ENCODE measurements at regions not wholly inside any gene's neighbourhood (a gene's known extent, or its start where the extent isn't known, plus 50 kb on each side); places are given as distances from the start of the nearest gene placed in this dataset.

DNA sequence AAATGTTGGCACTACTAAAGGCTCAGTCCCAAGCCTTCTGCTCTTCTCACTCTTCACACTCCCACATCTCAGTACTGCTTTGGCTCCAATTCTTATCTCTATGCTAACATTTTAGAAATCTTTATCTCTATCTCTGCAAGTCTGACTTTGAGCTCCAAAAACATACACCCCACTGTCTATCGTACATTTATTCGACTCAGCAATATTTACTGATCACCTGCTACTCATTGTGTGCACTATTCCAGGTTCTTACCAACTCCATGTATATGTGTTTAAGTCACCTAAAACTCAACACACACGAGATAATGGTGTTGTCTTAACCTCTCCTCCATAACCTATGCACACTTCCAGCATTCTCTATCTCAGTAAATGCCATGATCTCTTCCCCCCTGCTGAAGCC lies 268.2 kb upstream of the CRIM1 start:
- Histone ChIP-seq H3K9ac (no peak overlapping the region), H3K4me1 (ENCODE audit: control insufficient read depth in 1 of 2, insufficient read depth in 2 of 2, low read depth in 1 of 2, low read length in 1 of 2) (no peaks in the 10 kb centered on the region), H3F3A (replicated peaks; ENCODE audit: insufficient read depth) (no peaks in the 10 kb centered on the region), H4K20me1 (ENCODE audit: insufficient read depth) (no peaks in the 10 kb centered on the region), H3K36me3 (replicated peaks in 1 of 2; ENCODE audit: control insufficient read depth in 1 of 2, insufficient read depth in 2 of 2, low read length in 1 of 2) (no peaks in the 10 kb centered on the region), H3K27ac (ENCODE audit: low read depth in 2 of 2, low read length in 1 of 2) (no peak overlapping the region), H3K9me2 (no peaks in the 10 kb centered on the region), H3K79me2 (ENCODE audit: insufficient read depth) (no peaks in the 10 kb centered on the region), H3K4me2 (no peak overlapping the region), H3K9me3 (no peaks in the 10 kb centered on the region), H3K27me3 (ENCODE audit: insufficient read depth) (no peaks in the 10 kb centered on the region), H3K4me3 (ENCODE audit: low read depth in 2 of 2, low read length in 1 of 2) (no peak overlapping the region), H2AFZ (ENCODE audit: low read depth) (no peak overlapping the region)
- 7% methylated on average over 3 of the region's 3 CpGs for WGBS (ENCODE audit: low lambda C conversion rate)
- ChIA-PET CTCF (no interaction called here), POLR2A (no interaction called here)
- DNase-seq = no peak
- no peak for TF ChIP-seq ELF1 (IDR thresholded peaks at IDR 0.05)
- no peak for TF ChIP-seq FOXJ3 (CRISPR knock-in tag; IDR thresholded peaks at IDR 0.05)
- TF ChIP-seq YY1 (IDR thresholded peaks at IDR 0.05; ENCODE audit: low read depth) = no peak
- TF ChIP-seq SIN3A (IDR thresholded peaks at IDR 0.05; ENCODE audit: borderline replicate concordance, low read depth, low read length) = no peak
- TF ChIP-seq TAF1 (IDR thresholded peaks at IDR 0.05; ENCODE audit: borderline replicate concordance, low read depth, low read length) = no peak
- TF ChIP-seq, protein P1, sequence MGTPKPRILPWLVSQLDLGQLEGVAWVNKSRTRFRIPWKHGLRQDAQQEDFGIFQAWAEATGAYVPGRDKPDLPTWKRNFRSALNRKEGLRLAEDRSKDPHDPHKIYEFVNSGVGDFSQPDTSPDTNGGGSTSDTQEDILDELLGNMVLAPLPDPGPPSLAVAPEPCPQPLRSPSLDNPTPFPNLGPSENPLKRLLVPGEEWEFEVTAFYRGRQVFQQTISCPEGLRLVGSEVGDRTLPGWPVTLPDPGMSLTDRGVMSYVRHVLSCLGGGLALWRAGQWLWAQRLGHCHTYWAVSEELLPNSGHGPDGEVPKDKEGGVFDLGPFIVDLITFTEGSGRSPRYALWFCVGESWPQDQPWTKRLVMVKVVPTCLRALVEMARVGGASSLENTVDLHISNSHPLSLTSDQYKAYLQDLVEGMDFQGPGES (IDR thresholded peaks at IDR 0.05; ENCODE audit: low read depth, low read length) = no peak
- TF ChIP-seq GABPA (IDR thresholded peaks at IDR 0.05; ENCODE audit: low read depth) = no peak
- no peak for TF ChIP-seq NFIC (IDR thresholded peaks at IDR 0.05; ENCODE audit: borderline replicate concordance)

DNA sequence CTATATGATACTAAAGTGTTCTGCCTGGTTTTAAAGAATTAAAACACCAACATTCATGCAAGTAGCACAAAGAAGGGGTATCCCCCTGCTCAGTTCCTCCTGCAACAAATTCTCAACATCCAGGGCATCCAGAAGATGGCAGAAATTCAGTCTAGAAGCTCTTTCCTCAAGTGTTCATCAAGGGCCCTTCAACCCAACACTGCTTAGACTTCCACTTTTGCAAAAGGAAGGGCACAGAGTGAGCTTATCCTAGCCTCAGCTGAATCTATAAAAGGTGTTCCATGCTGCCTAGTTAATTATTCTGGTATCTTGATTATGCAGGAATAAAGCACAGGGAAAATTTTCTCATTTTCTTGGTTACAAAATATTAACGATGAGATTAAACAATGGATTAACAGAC lies 275.8 kb upstream of the CRIM1 start:
- no peaks in the 10 kb centered on the region for H3K79me2 ChIP-seq (ENCODE audit: insufficient read depth)
- TF ChIP-seq ELF1 (IDR thresholded peaks at IDR 0.05) (no peak), RAD21 (IDR thresholded peaks at IDR 0.05; ENCODE audit: low read length) (no peak), RCOR1 (IDR thresholded peaks at IDR 0.05; ENCODE audit: low read length) (no peak)
- TF ChIP-seq, protein P2, sequence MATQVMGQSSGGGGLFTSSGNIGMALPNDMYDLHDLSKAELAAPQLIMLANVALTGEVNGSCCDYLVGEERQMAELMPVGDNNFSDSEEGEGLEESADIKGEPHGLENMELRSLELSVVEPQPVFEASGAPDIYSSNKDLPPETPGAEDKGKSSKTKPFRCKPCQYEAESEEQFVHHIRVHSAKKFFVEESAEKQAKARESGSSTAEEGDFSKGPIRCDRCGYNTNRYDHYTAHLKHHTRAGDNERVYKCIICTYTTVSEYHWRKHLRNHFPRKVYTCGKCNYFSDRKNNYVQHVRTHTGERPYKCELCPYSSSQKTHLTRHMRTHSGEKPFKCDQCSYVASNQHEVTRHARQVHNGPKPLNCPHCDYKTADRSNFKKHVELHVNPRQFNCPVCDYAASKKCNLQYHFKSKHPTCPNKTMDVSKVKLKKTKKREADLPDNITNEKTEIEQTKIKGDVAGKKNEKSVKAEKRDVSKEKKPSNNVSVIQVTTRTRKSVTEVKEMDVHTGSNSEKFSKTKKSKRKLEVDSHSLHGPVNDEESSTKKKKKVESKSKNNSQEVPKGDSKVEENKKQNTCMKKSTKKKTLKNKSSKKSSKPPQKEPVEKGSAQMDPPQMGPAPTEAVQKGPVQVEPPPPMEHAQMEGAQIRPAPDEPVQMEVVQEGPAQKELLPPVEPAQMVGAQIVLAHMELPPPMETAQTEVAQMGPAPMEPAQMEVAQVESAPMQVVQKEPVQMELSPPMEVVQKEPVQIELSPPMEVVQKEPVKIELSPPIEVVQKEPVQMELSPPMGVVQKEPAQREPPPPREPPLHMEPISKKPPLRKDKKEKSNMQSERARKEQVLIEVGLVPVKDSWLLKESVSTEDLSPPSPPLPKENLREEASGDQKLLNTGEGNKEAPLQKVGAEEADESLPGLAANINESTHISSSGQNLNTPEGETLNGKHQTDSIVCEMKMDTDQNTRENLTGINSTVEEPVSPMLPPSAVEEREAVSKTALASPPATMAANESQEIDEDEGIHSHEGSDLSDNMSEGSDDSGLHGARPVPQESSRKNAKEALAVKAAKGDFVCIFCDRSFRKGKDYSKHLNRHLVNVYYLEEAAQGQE (IDR thresholded peaks at IDR 0.05; ENCODE audit: low read depth, low read length) = no peak
- no peak overlapping the region for H3K4me2 ChIP-seq
- no peaks in the 10 kb centered on the region for H3K36me3 ChIP-seq (replicated peaks in 1 of 2; ENCODE audit: control insufficient read depth in 1 of 2, insufficient read depth in 2 of 2, low read length in 1 of 2)
- H3K4me1 ChIP-seq (ENCODE audit: control insufficient read depth in 1 of 2, insufficient read depth in 2 of 2, low read depth in 1 of 2, low read length in 1 of 2) = no peaks in the 10 kb centered on the region
- DNase-seq = no peak
- WGBS (ENCODE audit: low lambda C conversion rate) = 0% methylated on average over 1 of the region's 1 CpG
- CTCF ChIA-PET = no interaction called here
- H3K9ac ChIP-seq = no peak overlapping the region
- no peaks in the 10 kb centered on the region for H3K27me3 ChIP-seq (ENCODE audit: insufficient read depth)
- H3K27ac ChIP-seq (ENCODE audit: low read depth in 2 of 2, low read length in 1 of 2) = no peak overlapping the region
- no peaks in the 10 kb centered on the region for H4K20me1 ChIP-seq (ENCODE audit: insufficient read depth)
- no peak overlapping the region for H2AFZ ChIP-seq (ENCODE audit: low read depth)
- no peaks in the 10 kb centered on the region for H3K9me2 ChIP-seq
- H3K9me3 ChIP-seq = no peaks in the 10 kb centered on the region
- POLR2A ChIA-PET = no interaction called here
- no peaks in the 10 kb centered on the region for H3F3A ChIP-seq (replicated peaks; ENCODE audit: insufficient read depth)
- no peak overlapping the region for H3K4me3 ChIP-seq (ENCODE audit: low read depth in 2 of 2, low read length in 1 of 2)

Measured in SK-N-SH (cell line).